ENCODE measurements at regions not wholly inside any gene's neighbourhood (a gene's known extent, or its start where the extent isn't known, plus 50 kb on each side); places are given as distances from the start of the nearest gene placed in this dataset.

- H2AFZ ChIP-seq: peak overlapping the region; percentile 82; the same call in 1 of the 2 replicates
- H3K4me3 ChIP-seq: no peak overlapping the region
- no peaks in the 10 kb centered on the region; the same call in 2 of the 3 replicates for H3K36me3 Mint-ChIP-seq (ENCODE audit: low read depth)
- H3K4me2 ChIP-seq: no peak overlapping the region
- H3K9me3 Mint-ChIP-seq: no peaks in the 10 kb centered on the region
- H3K27me3 ChIP-seq (ENCODE audit: insufficient read depth): no peaks in the 10 kb centered on the region
- peaks cover 3% of the 10 kb centered on the region; the same call in 1 of the 2 replicates for H3K4me1 ChIP-seq (ENCODE audit: insufficient read depth)
- no peaks in the 10 kb centered on the region for H4K20me1 ChIP-seq (replicated peaks; ENCODE audit: insufficient read depth)
- ATAC-seq (no peak), DNase-seq (ENCODE audit: low spot score) (no peak)
- no peaks in the 10 kb centered on the region for H3K79me2 ChIP-seq (replicated peaks; ENCODE audit: insufficient read depth)
- H3K27ac Mint-ChIP-seq: no peak overlapping the region
- no peaks in the 10 kb centered on the region for H3K36me3 ChIP-seq (ENCODE audit: insufficient read depth)
- peaks cover 2% of the 10 kb centered on the region for H3K27me3 Mint-ChIP-seq (ENCODE audit: insufficient read depth, low read depth, poor library complexity)
- TF ChIP-seq JUNB (IDR thresholded peaks at IDR 0.05; ENCODE audit: unreplicated experiment) (no peak), NANOG (IDR thresholded peaks at IDR 0.05; ENCODE audit: borderline replicate concordance) (no peak), EZH2phosphoT487 (IDR thresholded peaks at IDR 0.05; ENCODE audit: unreplicated experiment) (no peak), CTCF (conservative IDR thresholded peaks at IDR 0.05; ENCODE audit: low read depth in 2 of 2) (no peak)
- TF ChIP-seq, protein P1, sequence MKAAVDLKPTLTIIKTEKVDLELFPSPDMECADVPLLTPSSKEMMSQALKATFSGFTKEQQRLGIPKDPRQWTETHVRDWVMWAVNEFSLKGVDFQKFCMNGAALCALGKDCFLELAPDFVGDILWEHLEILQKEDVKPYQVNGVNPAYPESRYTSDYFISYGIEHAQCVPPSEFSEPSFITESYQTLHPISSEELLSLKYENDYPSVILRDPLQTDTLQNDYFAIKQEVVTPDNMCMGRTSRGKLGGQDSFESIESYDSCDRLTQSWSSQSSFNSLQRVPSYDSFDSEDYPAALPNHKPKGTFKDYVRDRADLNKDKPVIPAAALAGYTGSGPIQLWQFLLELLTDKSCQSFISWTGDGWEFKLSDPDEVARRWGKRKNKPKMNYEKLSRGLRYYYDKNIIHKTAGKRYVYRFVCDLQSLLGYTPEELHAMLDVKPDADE (IDR thresholded peaks at IDR 0.05): no peak
- no peak overlapping the region for H3K27ac ChIP-seq (ENCODE audit: low read depth)
- no peaks in the 10 kb centered on the region for H3K9me2 ChIP-seq (ENCODE audit: insufficient read depth)
- H3K4me1 Mint-ChIP-seq: peaks cover 7% of the 10 kb centered on the region; the same call in 2 of the 3 replicates
- no peak overlapping the region for H3K4me3 Mint-ChIP-seq
- no peaks in the 10 kb centered on the region for H3F3A ChIP-seq (replicated peaks; ENCODE audit: low read depth)
These were observed 234.4 kb upstream of the RGPD4 start for GRCh38 chr2:107592280-107592624.

DNA sequence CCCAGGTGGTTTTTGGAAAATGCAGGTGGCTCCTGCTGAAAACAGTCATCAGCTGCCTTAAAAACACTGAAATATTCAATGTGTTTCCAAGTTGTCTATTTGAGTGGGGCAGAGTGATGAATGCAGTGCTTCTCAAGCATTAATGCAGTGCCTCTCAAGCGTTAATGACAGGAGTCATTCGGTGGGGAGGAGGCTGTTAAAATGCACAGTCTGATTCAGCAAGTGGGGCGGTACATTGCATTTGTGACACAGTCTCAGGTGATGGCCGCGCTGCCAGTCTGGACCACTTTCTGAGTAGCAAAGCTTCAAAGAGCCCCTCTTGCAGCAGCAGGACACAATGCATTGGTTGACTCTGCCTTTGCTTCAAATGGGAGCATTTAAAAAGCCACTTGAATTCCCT, 231.4 kb upstream of the RGPD4 start:
- Histone ChIP-seq H3K4me1 (ENCODE audit: insufficient read depth) (no peaks in the 10 kb centered on the region), H3K4me3 (no peak overlapping the region), H3K36me3 (ENCODE audit: insufficient read depth) (no peaks in the 10 kb centered on the region), H2AFZ (peak overlapping the region; percentile 59; the same call in 1 of the 2 replicates), H3K4me2 (no peak overlapping the region), H4K20me1 (replicated peaks; ENCODE audit: insufficient read depth) (no peaks in the 10 kb centered on the region), H3F3A (replicated peaks; ENCODE audit: low read depth) (no peaks in the 10 kb centered on the region), H3K9me2 (ENCODE audit: insufficient read depth) (no peaks in the 10 kb centered on the region), H3K79me2 (replicated peaks; ENCODE audit: insufficient read depth) (no peaks in the 10 kb centered on the region), H3K27me3 (ENCODE audit: insufficient read depth) (no peaks in the 10 kb centered on the region), H3K27ac (ENCODE audit: low read depth) (no peak overlapping the region)
- no peak for ATAC-seq
- Mint-ChIP-seq H3K4me3 (no peak overlapping the region), H3K9me3 (no peaks in the 10 kb centered on the region), H3K36me3 (ENCODE audit: low read depth) (no peaks in the 10 kb centered on the region; the same call in 2 of the 3 replicates), H3K27ac (no peak overlapping the region), H3K27me3 (ENCODE audit: insufficient read depth, low read depth, poor library complexity) (no peaks in the 10 kb centered on the region), H3K4me1 (peaks cover 7% of the 10 kb centered on the region; the same call in 2 of the 3 replicates)
- DNase-seq (ENCODE audit: low spot score): no peak
- TF ChIP-seq ZNF114 (CRISPR knock-in tag; IDR thresholded peaks at IDR 0.05) (no peak), REST (IDR thresholded peaks at IDR 0.05; ENCODE audit: unreplicated experiment) (no peak), ZNF462 (CRISPR knock-in tag; IDR thresholded peaks at IDR 0.05) (no peak), STAT1 (IDR thresholded peaks at IDR 0.05; ENCODE audit: unreplicated experiment) (no peak), CREB1 (CRISPR knock-in tag; IDR thresholded peaks at IDR 0.05; ENCODE audit: low read depth) (no peak), POLR2AphosphoS5 (IDR thresholded peaks at IDR 0.05; ENCODE audit: low read depth) (no peak)
